Spleen (tissue), 7 donors: ENCODE measurements at regions not wholly inside any gene's neighbourhood (a gene's known extent, or its start where the extent isn't known, plus 50 kb on each side); places are given as distances from the start of the nearest gene placed in this dataset.

Source experiments
- CTCF ChIP-seq, 11 experiments: fragments of 200-600 bp in 7 of 11; fragments of 450-650 bp in 4 of 11; sonication (generic) in 4 of 11; IDR thresholded peaks in 8 of 11; conservative IDR thresholded peaks in 3 of 11; 1 replicate in 7 of 11; 2 replicates in 4 of 11; pipeline versions ENCODE4 v1.4.0 to v1.8.0; 2016 to 2021; ENCODE audit warnings: antibody characterized with exemption in 11 of 11, inconsistent platforms in 4 of 11, mild to moderate bottlenecking in 1 of 11
- POLR2AphosphoS5 ChIP-seq, 3 donors: sonication (generic); formaldehyde crosslinking; IDR thresholded peaks; one replicate each; pipeline ENCODE4 v1.5.1; 2017; ENCODE audit warnings: antibody characterized with exemption in 3 of 3
- donor health status: DM: no; HTN: no; CAD: no; lungs with moderate emphysema.
- donor health status: DM: no; HTN: no; CAD: no.
- donor health status: DM: no; HTN: no; CAD: no.

GRCh38 chr5:18630458-18631045, 996.3 kb downstream of the TAF11L14 start:
- TF ChIP-seq CTCF (IDR thresholded peaks at IDR 0.05 in 8 of 11, conservative IDR thresholded peaks at IDR 0.05 in 3 of 11): no peak
- no peak for TF ChIP-seq POLR2AphosphoS5 (IDR thresholded peaks at IDR 0.05)
